SK-N-SH (cell line): ENCODE measurements at regions not wholly inside any gene's neighbourhood (a gene's known extent, or its start where the extent isn't known, plus 50 kb on each side); places are given as distances from the start of the nearest gene placed in this dataset.

Experiments used
- CTCF ChIA-PET: fragments of 300-600, 350-600 bp; formaldehyde crosslinking; extraction: SDS; loops from one replicate; lab custom pipeline; 2021; lab: Yijun Ruan, JAX
- POLR2A ChIA-PET: fragments of 350-600 bp; sonication (Branson Sonifier 250); formaldehyde crosslinking; extraction: SDS; loops from one replicate; lab custom pipeline; 2020; ENCODE audit warnings: antibody characterized with exemption, inconsistent platforms; lab: Yijun Ruan, JAX
- DNase-seq: peaks from one replicate; pipeline ENCODE4 v3.0.0; 2012
- H2AFZ ChIP-seq: fragments of 200-600 bp; sonication (generic); 2 replicates; pipeline ENCODE4 v1.8.1; 2016; ENCODE audit warnings: antibody characterized with exemption, mild to moderate bottlenecking, low read depth
- H3F3A ChIP-seq: fragments of 200-600 bp; sonication (generic); replicated peaks from 2 replicates; pipeline ENCODE3; 2016; ENCODE audit warnings: antibody characterized with exemption, mild to moderate bottlenecking; ENCODE audit not compliant: insufficient read depth
- H3K27ac ChIP-seq, 2 experiments: fragments of 200-500 bp in 1 of 2; fragments of 200-600 bp in 1 of 2; sonication (Bioruptor generic) in 1 of 2; sonication (generic), shearing (Covaris generic) in 1 of 2; 2 replicates each; pipeline versions ENCODE4 v1.5.1 to v1.6.1; 2014 to 2016; ENCODE audit warnings: low read depth in 2 of 2, inconsistent platforms in 1 of 2, low read length in 1 of 2, mild to moderate bottlenecking in 1 of 2, mixed read lengths in 1 of 2
- H3K27me3 ChIP-seq: fragments of 200-600 bp; sonication (generic), shearing (Covaris generic); 2 replicates; pipeline ENCODE4 v1.6.1; 2016; ENCODE audit warnings: mixed run types; ENCODE audit not compliant: insufficient read depth
- H3K36me3 ChIP-seq, 2 experiments: fragments of 200-500 bp in 1 of 2; fragments of 200-600 bp in 1 of 2; sonication (Bioruptor generic) in 1 of 2; sonication (generic) in 1 of 2; replicated peaks in 1 of 2; 2 replicates each; pipeline versions ENCODE3 to v1.5.1; 2014 to 2016; ENCODE audit warnings: low read length in 1 of 2, mild to moderate bottlenecking in 1 of 2; ENCODE audit not compliant: insufficient read depth in 2 of 2, control insufficient read depth in 1 of 2
- H3K4me1 ChIP-seq, 2 experiments: fragments of 200-500 bp in 1 of 2; fragments of 200-600 bp in 1 of 2; sonication (Bioruptor generic) in 1 of 2; sonication (generic), shearing (Covaris generic) in 1 of 2; 2 replicates each; pipeline versions ENCODE4 v1.5.1 to v1.6.1; 2014 to 2016; ENCODE audit warnings: low read depth in 1 of 2, low read length in 1 of 2, mixed run types in 1 of 2; ENCODE audit not compliant: insufficient read depth in 2 of 2, control insufficient read depth in 1 of 2
- H3K4me2 ChIP-seq: fragments of 200-600 bp; sonication (generic), shearing (Covaris generic); 2 replicates; pipeline ENCODE4 v1.6.1; 2017; ENCODE audit warnings: mixed run types
- H3K4me3 ChIP-seq, 2 experiments: fragments of 200-500 bp in 1 of 2; fragments of 200-600 bp in 1 of 2; sonication (Bioruptor generic) in 1 of 2; sonication (generic), shearing (Covaris generic) in 1 of 2; 2 replicates each; pipeline versions ENCODE4 v1.5.1 to v1.8.1; 2014 to 2016; ENCODE audit warnings: low read depth in 2 of 2, inconsistent platforms in 1 of 2, low read length in 1 of 2, mild to moderate bottlenecking in 1 of 2, mixed read lengths in 1 of 2, moderate library complexity in 1 of 2
- H3K79me2 ChIP-seq: fragments of 200-600 bp; sonication (generic); 2 replicates; pipeline ENCODE4 v1.8.1; 2017; ENCODE audit warnings: mild to moderate bottlenecking; ENCODE audit not compliant: insufficient read depth
- H3K9ac ChIP-seq: fragments of 200-600 bp; sonication (generic); 2 replicates; pipeline ENCODE4 v1.6.1; 2017; ENCODE audit warnings: mixed run types
- H3K9me2 ChIP-seq: fragments of 200-600 bp; sonication (generic); 2 replicates; pipeline ENCODE4 v1.6.1; 2017; ENCODE audit warnings: mixed run types
- H3K9me3 ChIP-seq: fragments of 200-600 bp; sonication (generic); 2 replicates; pipeline ENCODE4 v1.6.1; 2017; ENCODE audit warnings: mixed run types, mild to moderate bottlenecking, moderate library complexity
- H4K20me1 ChIP-seq: fragments of 200-600 bp; sonication (generic); 2 replicates; pipeline ENCODE4 v1.6.1; 2017; ENCODE audit warnings: mild to moderate bottlenecking, mixed run types; ENCODE audit not compliant: insufficient read depth
- CHD2 ChIP-seq: fragments of 150-350 bp; IDR thresholded peaks from 2 replicates; pipeline ENCODE4 v1.6.1; 2018; ENCODE audit warnings: low read length; ENCODE audit not compliant: partially characterized antibody
- CTCF ChIP-seq: fragments of 200-600 bp; sonication (generic); IDR thresholded peaks from 2 replicates; pipeline ENCODE4 v1.6.1; 2017; ENCODE audit warnings: antibody characterized with exemption, mild to moderate bottlenecking, moderate library complexity
- ELF1 ChIP-seq: IDR thresholded peaks from 2 replicates; pipeline ENCODE4 v1.4.0; 2012
- EZH2phosphoT487 ChIP-seq: fragments of 200-600 bp; sonication (generic); IDR thresholded peaks from 2 replicates; pipeline ENCODE4 v1.6.1; 2017; ENCODE audit warnings: low read depth, mixed run types, mild to moderate bottlenecking, antibody characterized with exemption, moderate library complexity, borderline replicate concordance
- GABPA ChIP-seq: IDR thresholded peaks from 2 replicates; pipeline ENCODE4 v1.4.0; 2012; ENCODE audit warnings: low read depth, mild to moderate bottlenecking
- GATA2 ChIP-seq: sonication (generic); formaldehyde crosslinking; IDR thresholded peaks from 2 replicates; pipeline ENCODE4 v1.5.0; 2020; ENCODE audit warnings: mild to moderate bottlenecking, missing genetic modification reagents
- IRF3 ChIP-seq: fragments of 150-350 bp; IDR thresholded peaks from 2 replicates; pipeline ENCODE4 v1.6.1; 2016; ENCODE audit warnings: mild to moderate bottlenecking, low read depth, low read length
- JUND ChIP-seq: IDR thresholded peaks from 2 replicates; pipeline ENCODE4 v1.4.0; 2012
- MEF2A ChIP-seq: IDR thresholded peaks from 2 replicates; pipeline ENCODE4 v1.4.0; 2012; ENCODE audit warnings: low read depth, borderline replicate concordance
- NFIC ChIP-seq: IDR thresholded peaks from 2 replicates; pipeline ENCODE4 v1.4.0; 2012; ENCODE audit warnings: borderline replicate concordance
- NRF1 ChIP-seq: IDR thresholded peaks from 2 replicates; pipeline ENCODE4 v1.6.1; 2012; ENCODE audit warnings: low read depth, mild to moderate bottlenecking, low read length
- POLR2AphosphoS5 ChIP-seq: IDR thresholded peaks from 2 replicates; pipeline ENCODE4 v1.6.1; 2012; ENCODE audit warnings: low read depth, low read length
- RAD21 ChIP-seq: IDR thresholded peaks from 2 replicates; pipeline ENCODE4 v1.6.1; 2012; ENCODE audit warnings: mild to moderate bottlenecking, low read length
- RCOR1 ChIP-seq: fragments of 150-350 bp; IDR thresholded peaks from 2 replicates; pipeline ENCODE4 v1.6.1; 2017; ENCODE audit warnings: antibody characterized with exemption, low read length
- RFX5 ChIP-seq: IDR thresholded peaks from 2 replicates; pipeline ENCODE4 v1.6.1; 2012; ENCODE audit warnings: mild to moderate bottlenecking, improper control_type of control experiment, low read length
- SIN3A ChIP-seq: IDR thresholded peaks from 2 replicates; pipeline ENCODE4 v1.6.1; 2012; ENCODE audit warnings: low read depth, mild to moderate bottlenecking, low read length, moderate library complexity, borderline replicate concordance
- TEAD4 ChIP-seq: IDR thresholded peaks from 2 replicates; pipeline ENCODE4 v1.4.0; 2012; ENCODE audit warnings: mild to moderate bottlenecking, borderline replicate concordance; ENCODE audit not compliant: insufficient read depth
- USF1 ChIP-seq: IDR thresholded peaks from 2 replicates; pipeline ENCODE4 v1.4.0; 2012; ENCODE audit warnings: low read depth, borderline replicate concordance
- USF2 ChIP-seq: fragments of 150-350 bp; IDR thresholded peaks from 2 replicates; pipeline ENCODE4 v1.6.1; 2017; ENCODE audit warnings: antibody characterized with exemption, low read length, low read depth, borderline replicate concordance
- YY1 ChIP-seq: IDR thresholded peaks from 2 replicates; pipeline ENCODE4 v1.4.0; 2012; ENCODE audit warnings: low read depth, mild to moderate bottlenecking
- WGBS: methylation state at CpG from one replicate; pipeline ENCODE4 v1.1.6; 2017; ENCODE audit warnings: low lambda C conversion rate; 5-methylcytosine and 5-hydroxymethylcytosine counted together

- ChIA-PET POLR2A (no interaction called here), CTCF (interaction anchor here (1.0 kb wide), 1 partner anchor 9 kb away, joined by 3 read pairs; no protein-coding TSS in a partner anchor)
- no peak overlapping the region; a peak in 1 of 4 replicates for H3K27ac ChIP-seq
- no peaks in the 10 kb centered on the region for H3K27me3 ChIP-seq
- H3K9me2 ChIP-seq, result no peaks in the 10 kb centered on the region
- WGBS, result 45% methylated on average over 1 of the region's 1 CpG
- no peaks in the 10 kb centered on the region for H4K20me1 ChIP-seq
- H3K9me3 ChIP-seq, result no peaks in the 10 kb centered on the region
- no peak for DNase-seq
- H3F3A ChIP-seq, result peaks cover 7% of the 10 kb centered on the region
- peaks cover 4% of the 10 kb centered on the region; the same call in 1 of the 2 replicates for H3K79me2 ChIP-seq
- H3K4me2 ChIP-seq, result no peak overlapping the region
- H3K9ac ChIP-seq, result no peak overlapping the region
- no peak overlapping the region for H3K4me3 ChIP-seq
- peaks cover 0 to 2% of the 10 kb centered on the region in 2 experiments; a peak in 2 of 4 replicates for H3K4me1 ChIP-seq
- no peak overlapping the region for H2AFZ ChIP-seq
- peaks cover 0 to under 1% of the 10 kb centered on the region in 2 experiments for H3K36me3 ChIP-seq
- TF ChIP-seq CHD2 (no peak), NFIC (no peak), USF1 (no peak), GATA2 (no peak), RFX5 (no peak), JUND (no peak), RCOR1 (no peak), EZH2phosphoT487 (no peak), ELF1 (no peak), TEAD4 (no peak), RAD21 (no peak), IRF3 (no peak)
Measured at GRCh38 chr13:74018062-74018431, 116.2 kb downstream of the KLF12 start.

- Histone ChIP-seq H2AFZ (no peak overlapping the region), H3K4me3 (no peak overlapping the region), H3K4me2 (no peak overlapping the region), H3K27me3 (no peaks in the 10 kb centered on the region), H3K9me3 (no peaks in the 10 kb centered on the region), H4K20me1 (no peaks in the 10 kb centered on the region), H3K4me1 (peaks cover 0 to 2% of the 10 kb centered on the region in 2 experiments; a peak in 2 of 4 replicates), H3K36me3 (no peaks in the 10 kb centered on the region), H3K79me2 (peaks cover 7% of the 10 kb centered on the region; the same call in 1 of the 2 replicates), H3F3A (peaks cover 7% of the 10 kb centered on the region), H3K9ac (no peak overlapping the region), H3K9me2 (no peaks in the 10 kb centered on the region), H3K27ac (peak overlapping the region in 1 of 2 experiments; percentile 36; a peak in 2 of 4 replicates)
- ChIA-PET POLR2A (no interaction called here), CTCF (interaction anchor here (1.0 kb wide), 1 partner anchor 9 kb away, joined by 3 read pairs; no protein-coding TSS in a partner anchor)
- peak; percentile 26 for DNase-seq
- TF ChIP-seq USF2 (no peak), CTCF (no peak), JUND (no peak), NRF1 (no peak), YY1 (no peak), POLR2AphosphoS5 (no peak), MEF2A (no peak), GABPA (no peak), SIN3A (no peak), USF1 (no peak)
- 56% methylated on average over 4 of the region's 4 CpGs for WGBS
Measured at GRCh38 chr13:74017301-74018061, 116.7 kb downstream of the KLF12 start.
